Sigmoid colon (tissue), 4 donors: ENCODE measurements at regions not wholly inside any gene's neighbourhood (a gene's known extent, or its start where the extent isn't known, plus 50 kb on each side); places are given as distances from the start of the nearest gene placed in this dataset.

Experiments used
- POLR2AphosphoS5 ChIP-seq, 4 donors: sonication (generic); formaldehyde crosslinking; IDR thresholded peaks; one replicate each; pipeline ENCODE4 v1.6.1; 2017; ENCODE audit warnings: antibody characterized with exemption in 4 of 4
- TF ChIP-seq, protein P1 (sequence below), 4 experiments: fragments of 450-650 bp in 3 of 4; fragments of 200-600 bp in 1 of 4; IDR thresholded peaks; one replicate each; pipeline ENCODE4 v1.5.1; 2016 to 2019; ENCODE audit warnings: antibody characterized with exemption in 4 of 4, mild to moderate bottlenecking in 3 of 4, moderate library complexity in 2 of 4

DNA sequence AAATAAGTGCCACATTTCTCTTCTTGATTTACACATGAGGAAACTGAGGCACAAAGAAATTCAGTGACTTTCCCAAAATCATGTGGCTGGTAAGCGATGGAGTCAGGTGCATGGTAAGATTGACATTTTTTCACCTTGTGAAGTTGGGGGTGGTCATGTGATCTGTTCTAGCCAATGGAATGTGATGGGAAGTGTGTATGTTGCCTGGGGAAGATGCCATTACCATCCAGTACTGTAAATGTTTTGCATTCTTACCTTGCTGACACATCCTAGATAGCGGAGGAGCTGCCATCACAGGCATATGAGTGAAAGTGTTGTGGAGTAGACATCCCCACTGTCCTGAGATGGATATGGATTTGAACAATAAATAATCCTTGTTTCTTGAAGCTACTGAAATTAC lies 499.6 kb upstream of the SULF2 start:
- TF ChIP-seq, protein P1, sequence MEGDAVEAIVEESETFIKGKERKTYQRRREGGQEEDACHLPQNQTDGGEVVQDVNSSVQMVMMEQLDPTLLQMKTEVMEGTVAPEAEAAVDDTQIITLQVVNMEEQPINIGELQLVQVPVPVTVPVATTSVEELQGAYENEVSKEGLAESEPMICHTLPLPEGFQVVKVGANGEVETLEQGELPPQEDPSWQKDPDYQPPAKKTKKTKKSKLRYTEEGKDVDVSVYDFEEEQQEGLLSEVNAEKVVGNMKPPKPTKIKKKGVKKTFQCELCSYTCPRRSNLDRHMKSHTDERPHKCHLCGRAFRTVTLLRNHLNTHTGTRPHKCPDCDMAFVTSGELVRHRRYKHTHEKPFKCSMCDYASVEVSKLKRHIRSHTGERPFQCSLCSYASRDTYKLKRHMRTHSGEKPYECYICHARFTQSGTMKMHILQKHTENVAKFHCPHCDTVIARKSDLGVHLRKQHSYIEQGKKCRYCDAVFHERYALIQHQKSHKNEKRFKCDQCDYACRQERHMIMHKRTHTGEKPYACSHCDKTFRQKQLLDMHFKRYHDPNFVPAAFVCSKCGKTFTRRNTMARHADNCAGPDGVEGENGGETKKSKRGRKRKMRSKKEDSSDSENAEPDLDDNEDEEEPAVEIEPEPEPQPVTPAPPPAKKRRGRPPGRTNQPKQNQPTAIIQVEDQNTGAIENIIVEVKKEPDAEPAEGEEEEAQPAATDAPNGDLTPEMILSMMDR (IDR thresholded peaks at IDR 0.05), result no peak
- TF ChIP-seq POLR2AphosphoS5 (IDR thresholded peaks at IDR 0.05), result no peak
